Activated CD8-positive, alpha-beta memory T cell treated with anti-CD3 and anti-CD28 coated beads for 48 hours (primary cell): ENCODE measurements at regions not wholly inside any gene's neighbourhood (a gene's known extent, or its start where the extent isn't known, plus 50 kb on each side); places are given as distances from the start of the nearest gene placed in this dataset.
"Not testable (repeated sequence)": the region's sequence is repeated elsewhere in the genome, so short reads cannot be mapped to it uniquely, and the experiment has no call there.

Source experiments
- DNase-seq, 3 experiments: peaks; one replicate each; pipeline ENCODE4 v3.0.0-alpha.2; 2020; ENCODE audit warnings: low read depth in 2 of 3, low spot score in 2 of 3

DNA sequence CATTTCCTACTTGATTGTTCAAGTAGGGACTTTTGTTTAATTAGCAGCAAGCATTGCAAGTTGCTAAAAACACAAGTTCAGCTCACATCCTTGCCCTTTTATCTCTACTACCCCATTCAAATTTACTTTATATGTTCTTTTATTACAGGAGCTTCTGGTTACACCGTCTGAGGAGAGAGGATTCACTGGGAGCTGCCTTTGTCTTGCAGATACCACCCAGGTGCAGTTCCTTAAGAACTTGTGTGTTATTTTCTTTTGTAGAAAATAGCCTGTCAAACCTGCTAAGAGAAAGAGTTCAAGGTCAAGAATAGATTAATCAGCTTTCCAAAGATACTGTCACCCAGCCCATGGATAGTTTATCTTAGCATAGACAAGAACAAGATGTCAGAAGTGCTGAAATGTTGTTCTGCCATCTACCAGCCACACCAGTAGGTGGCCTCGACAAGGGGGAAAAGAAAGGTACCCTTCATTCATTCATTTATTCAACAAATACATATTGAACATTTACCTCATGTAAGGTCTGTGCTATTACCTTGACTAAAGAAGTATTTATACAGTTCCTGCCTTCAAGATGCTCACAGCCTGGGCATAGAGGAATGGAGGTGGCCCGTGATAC, 750.3 kb downstream of the MAT2B start:
- DNase-seq, result no peak

DNA sequence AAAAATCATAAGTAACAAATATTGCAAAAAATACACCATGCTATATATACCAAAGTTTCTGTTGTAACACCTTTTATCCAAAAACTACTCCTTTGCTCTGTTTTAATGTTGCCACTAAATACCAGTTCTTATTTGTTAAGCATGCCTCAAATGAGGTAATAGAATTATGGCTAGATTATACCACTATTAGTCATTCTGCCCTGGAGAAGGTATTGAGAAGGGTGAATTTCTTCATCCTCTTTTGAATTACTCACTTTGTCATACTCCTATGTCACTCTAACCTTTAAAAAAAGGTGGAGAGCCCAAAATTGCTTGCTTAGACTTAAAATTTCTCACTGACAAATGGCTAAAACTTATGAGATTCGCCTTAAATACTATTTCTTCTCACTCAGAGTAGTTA, 750.9 kb downstream of the MAT2B start:
- DNase-seq, result no peak

DNA sequence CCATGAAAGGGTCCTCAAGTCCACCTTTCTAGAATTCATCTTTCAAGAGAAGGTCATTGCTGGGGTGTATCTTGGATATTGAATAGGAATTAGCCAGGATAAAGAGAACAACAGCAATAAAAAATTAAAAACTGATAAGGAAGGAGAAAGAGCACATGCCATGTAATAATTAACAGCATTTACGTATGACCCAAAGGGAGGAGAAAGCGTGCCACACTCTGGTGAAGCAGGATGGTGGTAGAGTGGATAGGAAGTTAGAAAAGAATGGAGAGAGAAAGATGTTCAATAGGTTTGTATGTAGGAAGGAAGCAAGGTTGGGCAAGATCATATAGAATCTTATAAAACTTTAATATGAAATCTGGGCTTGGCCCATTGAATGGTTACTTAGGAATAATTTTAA, 751.5 kb downstream of the MAT2B start:
- no peak for DNase-seq

DNA sequence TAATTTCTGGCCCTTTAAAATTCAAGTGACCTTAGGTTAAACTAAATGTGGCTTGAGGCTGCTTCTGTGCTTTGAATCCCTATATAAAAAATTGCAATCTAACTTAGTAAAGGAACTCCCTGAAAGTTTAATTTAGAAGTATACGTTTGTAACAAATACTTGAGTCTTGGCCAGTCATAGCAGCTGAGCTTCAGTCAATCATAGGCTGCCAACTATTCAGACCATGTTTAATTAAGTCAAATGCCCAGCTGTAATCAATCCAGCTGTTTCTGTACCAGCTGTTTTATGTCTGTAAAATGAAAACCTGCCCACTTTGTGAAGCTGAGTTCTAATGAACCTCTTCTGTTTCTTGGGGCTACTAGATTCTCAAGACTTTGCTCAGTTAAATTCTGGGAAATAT, 760.1 kb downstream of the MAT2B start:
- DNase-seq, result no peak

DNA sequence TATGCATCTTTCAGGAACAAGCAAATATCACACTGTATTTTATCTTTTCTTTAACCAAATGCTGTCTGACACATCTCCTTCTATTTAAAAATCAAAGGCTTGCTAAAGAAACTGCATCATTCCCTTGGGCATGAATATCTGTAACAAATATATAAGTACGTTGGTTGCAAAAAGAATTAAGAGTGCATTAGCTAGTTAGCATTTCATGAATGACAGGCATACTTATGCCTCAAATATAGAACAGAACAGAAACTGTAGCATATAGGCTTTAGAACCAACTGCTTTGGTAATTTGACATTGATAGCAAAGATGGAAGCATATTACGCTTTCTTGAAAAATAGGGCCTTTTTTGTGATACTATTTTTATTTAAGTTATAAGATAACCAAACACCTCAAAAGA, 761.2 kb downstream of the MAT2B start:
- no peak for DNase-seq

DNA sequence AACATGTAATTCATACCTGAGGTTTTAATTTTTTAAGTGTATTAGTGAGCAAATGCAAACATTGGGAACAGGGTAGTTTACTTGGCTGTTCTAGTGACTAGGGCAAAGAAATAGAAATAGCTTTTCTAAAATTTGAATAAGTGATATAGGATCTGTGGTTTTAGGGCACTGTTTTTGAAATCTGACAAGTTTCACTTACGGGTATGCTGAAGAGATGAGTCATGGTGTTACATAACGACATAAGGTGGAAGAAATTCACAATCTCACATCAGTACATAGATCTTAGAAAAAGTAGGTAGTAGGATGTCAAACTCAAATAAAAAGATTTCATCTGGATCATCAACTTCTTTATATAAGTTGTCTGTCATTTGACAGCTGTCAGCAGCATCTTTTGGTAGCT, 772.3 kb downstream of the MAT2B start:
- no peak for DNase-seq

DNA sequence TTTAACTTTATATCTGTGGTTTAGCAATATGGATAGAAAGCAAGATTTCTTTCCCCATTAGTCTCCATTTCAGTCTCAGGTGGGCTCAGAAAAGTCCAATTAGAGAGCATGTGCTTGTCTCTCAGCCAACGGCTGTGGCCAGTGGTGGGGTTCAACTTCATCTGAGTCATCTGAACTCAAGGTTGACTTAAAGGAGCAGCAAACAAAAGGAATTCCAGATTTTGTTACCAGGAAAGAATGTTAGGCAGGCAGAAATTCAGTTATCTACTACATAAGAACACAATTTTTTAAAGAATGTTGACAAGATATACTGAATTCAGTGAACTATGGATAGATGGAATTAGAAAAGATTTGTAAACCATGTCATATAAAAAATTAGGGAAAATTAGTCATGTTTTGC, 784.1 kb downstream of the MAT2B start:
- DNase-seq, result no peak

DNA sequence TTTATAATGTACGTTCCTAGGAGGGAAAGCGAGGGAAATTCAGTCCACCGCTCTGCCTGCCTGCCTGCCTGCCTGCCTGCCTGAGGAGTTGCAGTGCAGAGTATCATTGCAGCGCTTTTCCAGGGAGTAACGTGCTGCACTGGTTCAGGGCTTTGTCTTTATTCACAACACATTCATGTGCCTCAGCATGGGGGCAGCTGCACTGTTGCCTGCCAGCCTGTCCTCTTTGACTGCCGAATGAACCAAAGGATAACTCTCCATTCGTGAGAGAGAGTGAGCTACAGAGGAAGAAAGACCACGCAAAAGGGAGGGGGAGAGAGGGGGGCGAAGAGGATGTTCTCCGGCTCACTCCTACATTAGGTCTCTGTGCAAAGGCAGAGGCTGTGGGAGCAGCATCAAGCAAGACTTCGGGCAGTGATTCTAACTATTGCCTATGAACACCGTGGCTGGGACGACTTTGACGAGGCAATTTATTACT, 791.2 kb downstream of the MAT2B start:
- DNase-seq, result no peak

DNA sequence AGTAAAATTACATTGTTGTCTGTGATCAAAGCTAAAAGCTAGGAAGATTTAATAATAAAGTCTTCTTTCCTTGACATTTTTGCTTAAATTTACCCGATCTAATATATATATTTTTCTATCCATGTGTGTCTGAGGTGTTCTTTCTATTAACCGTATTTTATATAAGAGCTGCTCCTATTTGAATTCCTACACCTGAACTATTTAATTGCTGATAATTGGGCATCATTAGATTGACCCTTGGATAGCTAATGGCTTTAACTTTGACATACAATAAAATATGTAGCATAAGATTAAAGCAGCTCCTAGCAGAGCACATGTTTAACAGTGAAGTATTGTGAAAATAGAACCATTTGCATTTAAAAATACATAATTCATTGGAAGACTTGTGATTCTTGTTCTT, 792.7 kb downstream of the MAT2B start:
- DNase-seq, result no peak

DNA sequence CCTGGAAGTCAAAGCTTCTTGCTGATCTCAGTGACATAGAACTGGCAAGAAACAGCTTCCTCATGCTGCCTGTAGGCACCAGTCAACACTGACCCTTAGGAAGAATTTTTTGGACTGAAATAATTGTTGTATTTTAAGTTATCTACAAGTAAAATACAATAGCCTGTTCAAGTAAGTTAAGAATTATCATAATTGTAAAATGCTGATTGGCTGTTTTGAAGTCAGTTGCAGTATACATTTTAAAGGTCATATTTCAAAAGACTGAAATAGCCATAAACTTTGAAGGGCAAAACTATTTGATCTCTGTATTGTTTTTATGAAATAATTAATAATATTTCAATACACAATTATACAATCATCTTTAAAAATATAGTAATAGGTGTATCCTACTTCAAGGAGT, 794.9 kb downstream of the MAT2B start:
- no peak for DNase-seq

DNA sequence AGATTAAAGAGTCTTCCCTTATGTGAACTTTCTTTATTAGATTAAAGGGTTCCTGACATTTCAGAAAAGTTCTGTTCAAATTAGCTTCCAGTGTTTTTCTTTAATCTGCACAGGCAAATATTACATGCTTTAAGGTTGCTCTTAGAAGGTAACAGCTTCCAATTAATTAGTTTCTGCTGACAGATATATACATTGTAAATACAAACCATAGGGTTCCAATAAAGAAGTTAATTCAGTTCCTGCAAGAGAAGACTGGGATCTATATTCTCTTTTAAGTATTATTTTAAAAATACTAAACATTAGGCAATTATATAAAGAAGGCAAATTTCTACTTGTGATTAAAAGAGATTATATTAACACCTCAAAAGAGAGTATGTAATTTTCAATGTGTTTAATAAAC, 795.7 kb downstream of the MAT2B start:
- DNase-seq, result no peak

DNA sequence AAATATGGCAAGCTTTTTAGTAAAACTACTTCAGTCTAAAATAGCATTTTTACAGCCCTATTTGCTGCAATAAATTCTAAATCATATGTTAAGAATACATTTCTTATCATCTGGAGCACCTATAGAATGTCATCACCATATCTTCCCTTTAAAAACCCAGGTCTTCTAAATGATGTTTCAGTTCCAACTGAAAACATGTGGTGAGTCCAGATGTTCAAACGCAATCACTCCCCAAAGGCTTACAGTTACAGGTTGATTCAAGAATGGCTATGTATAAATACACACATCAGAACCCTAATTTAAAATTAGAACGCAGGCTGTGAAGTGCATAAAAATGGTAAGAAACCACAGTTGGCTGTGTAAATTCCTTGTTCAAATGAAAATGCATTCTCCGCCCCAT, 796.3 kb downstream of the MAT2B start:
- DNase-seq, result no peak

DNA sequence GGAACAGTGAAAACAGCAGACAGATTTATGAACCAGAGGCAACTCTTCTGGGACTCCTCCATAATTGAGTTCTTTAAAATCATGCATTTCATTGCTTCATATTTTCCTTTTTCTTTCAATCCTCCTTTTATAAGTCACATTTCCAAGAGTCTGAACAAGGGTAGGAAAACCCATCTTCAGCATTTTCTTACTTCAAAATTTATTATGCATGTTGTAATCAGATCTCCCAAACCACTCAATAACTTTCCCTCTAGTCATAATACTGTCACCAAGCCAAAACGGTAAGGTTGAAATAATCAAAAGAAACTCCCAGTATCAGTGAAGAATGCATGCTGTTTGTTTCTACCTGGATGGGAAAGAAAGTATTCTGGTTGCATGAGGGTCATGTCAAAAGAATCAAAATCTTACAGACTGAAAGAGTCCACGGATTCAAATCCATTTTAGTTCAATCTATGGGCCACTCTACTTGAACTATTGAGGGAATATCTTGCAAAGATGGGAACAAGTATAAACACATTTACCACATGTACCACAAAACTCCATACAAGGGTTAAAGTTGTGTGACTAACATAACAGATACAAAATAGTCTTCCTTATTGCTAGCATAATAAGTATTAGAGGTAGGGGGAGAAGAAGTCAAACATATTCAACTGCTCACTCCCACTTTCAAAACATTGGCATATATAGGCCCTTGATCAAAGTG, 797.3 kb downstream of the MAT2B start:
- DNase-seq, result no peak

DNA sequence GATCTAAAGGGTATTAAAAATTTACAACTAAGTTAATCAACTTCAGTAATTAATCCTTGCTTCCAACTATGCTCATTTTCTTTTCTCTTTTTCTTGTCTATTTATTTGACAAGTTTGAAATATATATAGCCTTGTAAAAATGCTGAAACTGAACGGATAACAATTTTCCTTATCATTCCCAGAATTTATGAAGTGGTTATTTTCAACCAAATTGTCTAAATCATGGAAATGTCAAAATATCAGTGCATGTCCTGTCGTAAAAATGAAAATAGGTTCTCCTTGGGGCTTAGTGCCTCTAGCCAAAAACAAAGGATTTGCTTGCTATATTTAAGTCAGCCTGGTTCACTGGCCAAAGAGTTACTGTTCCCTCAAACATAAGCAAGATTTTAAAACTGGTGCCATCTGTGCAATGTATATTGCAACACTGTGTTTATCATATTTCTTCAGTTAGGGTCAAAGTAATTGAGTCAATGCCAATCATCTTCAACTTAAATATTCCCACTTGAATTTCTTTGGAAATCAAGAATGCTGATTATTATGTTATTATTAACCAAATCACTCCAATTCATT, 798.3 kb downstream of the MAT2B start:
- no peak for DNase-seq

DNA sequence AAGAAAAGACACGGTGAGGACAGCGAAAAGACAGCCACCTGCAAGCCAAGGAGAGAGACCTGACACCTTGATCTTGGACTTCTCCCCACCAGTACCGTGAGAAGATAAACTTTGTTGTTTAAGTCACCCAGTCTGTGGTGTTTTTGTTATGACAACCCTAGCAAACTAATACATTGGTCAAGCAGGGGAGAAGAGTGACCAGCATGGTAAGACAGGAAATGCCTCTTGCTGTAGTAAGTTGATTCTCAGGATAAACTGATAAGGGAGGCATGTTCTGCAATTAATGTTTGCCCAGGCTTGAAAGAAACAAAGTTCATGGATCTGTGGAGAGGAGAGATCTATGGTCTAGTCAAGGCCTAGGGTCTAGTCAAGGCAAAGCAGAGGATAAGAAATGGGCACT, 801.2 kb downstream of the MAT2B start:
- no peak for DNase-seq

DNA sequence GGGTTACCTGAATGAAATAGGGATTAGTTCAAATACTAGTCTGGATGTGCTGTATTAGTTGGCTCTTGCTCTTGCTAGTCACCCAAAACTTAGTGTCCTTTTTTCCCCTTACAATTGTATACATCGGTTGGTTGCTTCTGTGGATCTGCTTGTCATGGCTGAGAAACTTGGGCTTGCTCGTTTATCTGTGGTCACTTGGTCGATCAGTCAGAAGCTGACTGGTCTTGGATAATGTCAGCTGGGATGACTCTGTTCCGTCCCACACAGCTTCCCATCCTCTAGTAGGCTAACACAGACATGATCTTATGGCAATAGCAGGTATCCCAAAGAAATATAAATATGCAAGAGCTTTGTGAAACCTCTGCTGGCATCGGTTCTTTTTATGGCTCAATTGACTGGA, 807.4 kb downstream of the MAT2B start:
- DNase-seq, result no peak

DNA sequence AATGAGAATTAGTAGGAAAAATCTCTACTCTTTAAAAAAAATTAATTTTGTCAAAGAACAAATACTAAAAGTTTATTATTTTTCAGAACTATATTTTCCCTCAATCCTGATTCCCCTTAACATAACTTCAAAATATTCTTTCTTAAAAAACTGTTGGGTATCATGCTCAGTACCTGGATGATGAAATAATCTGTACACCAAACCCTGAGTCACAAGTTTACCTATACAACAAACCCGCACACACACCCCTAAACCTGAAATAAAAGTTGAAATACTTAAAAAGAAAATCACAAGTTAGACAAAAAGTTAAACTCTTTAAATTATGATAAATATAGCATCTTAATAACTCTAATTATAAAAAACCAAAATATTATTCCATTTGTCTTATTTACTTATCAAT, 812.3 kb downstream of the MAT2B start:
- no peak for DNase-seq

DNA sequence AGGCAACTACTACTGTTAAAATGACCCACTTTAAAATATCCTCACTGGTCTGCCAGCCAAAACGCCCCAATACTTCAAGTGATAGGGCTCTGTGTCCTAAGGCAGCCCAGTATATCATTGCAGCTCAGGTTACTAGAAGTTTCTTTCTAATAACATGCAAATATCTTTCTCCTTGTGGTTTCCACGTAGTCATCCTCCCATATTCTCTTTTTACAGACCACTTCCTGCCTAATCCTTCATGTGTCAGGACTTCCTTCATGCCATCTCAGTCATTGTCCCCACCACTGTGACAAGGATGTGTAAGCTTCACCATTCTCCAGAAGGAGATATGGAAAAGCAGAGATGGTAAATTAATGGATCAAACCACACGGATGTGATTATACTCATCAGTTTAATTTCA, 813.7 kb downstream of the MAT2B start:
- DNase-seq, result no peak

DNA sequence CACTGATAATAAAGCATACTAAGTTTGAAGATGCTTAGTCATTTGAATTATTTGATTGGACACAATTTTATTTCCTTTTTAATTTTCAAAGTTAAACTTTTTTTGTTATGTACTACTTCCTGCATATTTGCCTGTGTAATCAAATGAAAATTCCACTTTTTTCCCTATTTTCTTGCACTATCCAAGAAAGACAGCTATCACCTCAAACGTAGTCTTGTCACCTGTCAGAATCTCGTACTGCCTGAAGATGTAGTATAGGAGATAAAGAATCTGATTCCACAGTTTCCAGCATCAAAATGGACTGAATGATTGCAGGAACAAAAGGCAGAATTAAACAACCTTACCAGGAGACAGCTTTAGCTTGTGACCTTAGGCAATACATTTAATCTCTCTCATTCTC, 818.8 kb downstream of the MAT2B start:
- no peak for DNase-seq

DNA sequence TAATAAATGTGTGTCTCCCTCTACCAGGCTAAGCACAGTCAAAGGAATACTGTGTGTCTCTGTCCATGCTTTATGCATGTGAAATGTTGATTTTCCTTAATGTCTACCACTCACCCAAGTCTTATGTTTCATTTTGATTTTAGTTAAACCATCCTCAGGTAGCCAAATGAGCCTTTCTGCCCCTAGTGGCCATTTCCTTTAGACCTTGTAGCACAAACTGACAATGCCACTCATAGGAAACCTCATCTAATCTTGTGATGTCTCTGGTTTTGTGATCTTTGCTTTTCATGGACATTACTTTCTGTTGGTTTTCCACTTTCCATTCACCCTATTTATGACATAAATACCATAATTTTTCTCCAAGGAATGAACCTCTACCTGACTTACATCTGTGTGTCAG, 820.8 kb downstream of the MAT2B start:
- DNase-seq, result no peak

DNA sequence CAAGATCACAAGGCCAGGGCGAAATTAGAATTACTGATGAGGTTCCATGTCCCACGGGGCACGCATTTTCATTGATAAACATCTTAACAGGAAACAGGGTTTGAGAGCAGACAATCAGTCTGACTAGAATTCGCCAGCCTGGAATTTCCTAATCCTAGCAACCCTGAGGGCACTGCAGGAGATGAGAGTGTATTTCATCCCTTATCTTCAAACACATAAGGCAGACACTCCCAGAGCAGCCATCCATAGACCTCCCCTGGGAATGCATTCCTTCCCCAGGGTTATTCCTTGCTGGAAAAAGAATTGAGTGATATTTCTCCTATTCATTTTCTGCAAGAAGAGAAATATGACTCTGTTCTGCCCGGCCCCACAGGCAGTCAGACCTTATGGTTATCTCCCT, 821.7 kb downstream of the MAT2B start:
- DNase-seq, result not testable (repeated sequence)

DNA sequence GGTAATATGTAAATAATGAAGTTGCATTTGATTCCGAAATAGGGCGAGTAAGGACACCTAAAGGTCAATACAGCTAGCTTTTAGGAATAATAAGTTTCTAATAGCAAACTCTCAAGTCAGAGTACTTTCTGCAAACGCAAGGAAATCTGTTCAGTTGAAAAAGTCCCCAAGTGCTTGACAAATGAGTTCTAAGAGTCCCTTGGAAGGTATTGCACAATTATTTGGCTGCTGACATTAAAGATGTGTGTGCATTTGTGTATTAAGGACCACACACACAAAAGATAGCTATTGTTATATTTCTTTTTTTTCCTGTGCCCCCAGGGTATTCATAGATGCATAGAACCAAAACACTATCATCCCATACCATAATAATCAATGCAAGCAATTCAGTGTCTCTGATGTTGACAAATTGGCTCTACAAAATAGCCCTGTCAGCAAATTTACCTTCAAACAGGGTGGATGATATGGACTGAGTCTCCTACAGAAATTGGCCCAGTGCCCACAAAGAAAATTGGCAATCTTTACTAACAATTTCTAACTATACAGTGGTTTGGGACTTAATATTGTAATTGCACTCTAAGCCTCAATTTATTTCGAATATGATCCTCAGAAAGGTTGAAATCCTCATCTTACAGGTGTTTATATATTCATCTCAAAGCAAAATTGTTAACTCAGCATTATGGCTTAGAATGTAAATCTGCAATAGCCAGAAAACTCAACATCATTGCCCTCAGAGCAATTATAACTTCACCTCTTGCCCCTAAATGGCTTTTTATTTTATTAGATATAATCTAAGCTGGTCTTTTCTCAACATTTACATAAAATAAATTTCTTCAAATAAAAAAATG, 827.2 kb downstream of the MAT2B start:
- no peak for DNase-seq
